ENCODE measurements at regions not wholly inside any gene's neighbourhood (a gene's known extent, or its start where the extent isn't known, plus 50 kb on each side); places are given as distances from the start of the nearest gene placed in this dataset.

DNA sequence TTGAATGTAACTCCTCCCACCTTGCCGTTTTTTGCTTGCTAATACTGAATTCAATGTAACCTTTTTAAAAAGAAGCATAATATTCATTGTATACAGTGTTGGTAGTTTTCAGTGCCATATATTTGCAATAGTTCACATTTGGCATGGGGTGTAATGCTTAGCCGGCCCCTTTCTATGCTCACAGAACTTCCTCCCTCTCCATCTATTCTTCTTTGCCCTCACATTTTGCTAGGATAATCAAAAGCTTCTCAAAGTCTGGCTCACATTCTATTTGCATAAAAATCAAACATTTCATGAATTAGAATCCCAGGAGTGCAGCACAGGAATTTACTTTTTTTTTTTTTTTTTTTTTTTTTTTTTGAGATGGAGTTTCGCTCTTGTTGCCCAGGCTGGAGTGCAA, 226.3 kb upstream of the MPDZ start:
- TF ChIP-seq RARB (CRISPR knock-in tag; IDR thresholded peaks at IDR 0.05) (no peak), ZNF8 (CRISPR knock-in tag; IDR thresholded peaks at IDR 0.05) (no peak), OSR1 (CRISPR knock-in tag; IDR thresholded peaks at IDR 0.05) (no peak), PPARA (CRISPR knock-in tag; IDR thresholded peaks at IDR 0.05; ENCODE audit: borderline replicate concordance) (no peak), ISL1 (CRISPR knock-in tag; IDR thresholded peaks at IDR 0.05) (no peak), ZC3H10 (CRISPR knock-in tag; IDR thresholded peaks at IDR 0.05) (no peak), ZFP3 (CRISPR knock-in tag; IDR thresholded peaks at IDR 0.05) (no peak), CSDC2 (CRISPR knock-in tag; IDR thresholded peaks at IDR 0.05) (no peak), ZFP30 (CRISPR knock-in tag; IDR thresholded peaks at IDR 0.05) (no peak), TSHZ2 (CRISPR knock-in tag; IDR thresholded peaks at IDR 0.05) (no peak), ZNF70 (CRISPR knock-in tag; IDR thresholded peaks at IDR 0.05) (no peak), ARNTL (CRISPR knock-in tag; IDR thresholded peaks at IDR 0.05; ENCODE audit: borderline replicate concordance, low read depth) (no peak)

Measured in SK-N-SH treated with all-trans-retinoic acid at 6 μM for 48 hours (cell line).